Right renal cortex interstitium (tissue), 3 donors: ENCODE measurements at regions not wholly inside any gene's neighbourhood (a gene's known extent, or its start where the extent isn't known, plus 50 kb on each side); places are given as distances from the start of the nearest gene placed in this dataset.

Experiments used
- DNase-seq, 3 donors: peaks; one replicate each; pipeline ENCODE4 v3.0.0-alpha.2; 2013; ENCODE audit warnings: low read depth in 3 of 3, low spot score in 2 of 3

DNA sequence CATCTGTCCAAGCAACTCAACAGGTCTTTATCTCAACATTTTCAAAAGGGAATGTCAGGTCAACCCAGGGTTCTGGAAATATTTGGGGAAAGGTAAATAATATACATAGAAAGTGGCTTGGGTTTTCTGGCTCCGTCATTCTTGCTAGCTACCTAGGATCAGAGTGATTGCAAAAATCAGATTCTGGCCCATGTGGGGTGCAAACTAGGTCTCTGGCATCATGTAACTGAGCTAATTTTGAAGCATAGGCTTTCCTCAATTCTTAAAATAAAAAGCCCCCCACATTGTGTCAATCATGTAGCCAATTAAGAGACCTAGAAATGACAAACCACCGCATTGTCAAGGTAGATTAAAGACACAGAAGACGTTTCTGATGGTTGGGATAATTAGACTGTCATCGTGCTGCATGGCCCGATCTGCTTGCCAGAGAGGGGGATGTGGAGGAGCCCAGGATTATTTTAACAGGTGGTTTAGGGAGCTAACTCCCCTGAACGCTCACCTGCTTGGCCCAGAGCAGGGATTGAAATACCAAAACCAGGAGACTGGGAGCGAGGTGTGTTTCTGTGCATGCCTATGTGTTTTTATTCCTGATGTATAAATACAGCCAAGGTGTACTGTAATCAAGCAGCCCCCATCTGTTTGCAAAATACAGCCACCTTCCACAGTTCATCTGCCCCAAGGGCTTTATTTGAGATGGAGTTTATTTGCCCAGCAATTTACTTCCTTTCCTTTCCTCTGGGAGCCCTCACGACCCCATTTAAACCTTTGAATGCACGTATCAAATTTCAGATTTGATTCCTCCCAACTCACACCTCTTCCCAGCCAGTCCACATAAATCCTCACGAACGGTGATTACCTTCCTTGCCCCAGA is 189.5 kb downstream of the TTC8 start:
- DNase-seq: no peak

DNA sequence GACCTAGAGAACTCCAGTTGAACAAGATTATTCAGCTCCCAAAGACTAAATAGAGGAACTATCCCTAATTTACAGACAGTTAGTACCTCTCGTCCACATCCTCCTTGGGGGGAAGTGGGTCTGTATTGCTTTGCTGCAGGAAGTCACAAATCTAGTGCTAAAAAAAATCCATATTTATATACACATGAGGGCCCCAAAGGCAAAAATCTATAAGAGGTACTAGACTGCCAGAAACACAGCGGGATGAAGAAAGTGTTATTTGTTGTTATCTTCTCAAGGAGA is 190.1 kb downstream of the TTC8 start:
- DNase-seq: no peak

DNA sequence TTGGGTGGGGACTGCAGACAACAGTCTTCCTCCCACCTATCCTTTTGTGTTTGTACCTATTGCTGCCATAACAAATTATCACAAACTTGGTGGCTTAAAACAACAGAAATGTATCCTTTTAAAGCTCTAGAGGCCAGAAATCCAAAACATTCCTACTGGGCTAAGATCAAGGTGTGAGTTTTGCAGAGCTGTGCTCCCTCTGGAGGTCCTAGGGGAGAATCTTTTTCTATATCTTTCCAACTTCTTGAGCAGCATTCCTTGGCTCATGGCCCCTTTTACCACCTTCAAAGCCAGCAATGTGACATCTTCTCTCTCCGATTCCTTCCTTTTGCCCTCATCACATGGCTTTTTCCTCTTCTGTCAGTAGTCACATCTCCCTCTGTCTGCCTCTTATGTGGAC is 190.6 kb downstream of the TTC8 start:
- no peak for DNase-seq

DNA sequence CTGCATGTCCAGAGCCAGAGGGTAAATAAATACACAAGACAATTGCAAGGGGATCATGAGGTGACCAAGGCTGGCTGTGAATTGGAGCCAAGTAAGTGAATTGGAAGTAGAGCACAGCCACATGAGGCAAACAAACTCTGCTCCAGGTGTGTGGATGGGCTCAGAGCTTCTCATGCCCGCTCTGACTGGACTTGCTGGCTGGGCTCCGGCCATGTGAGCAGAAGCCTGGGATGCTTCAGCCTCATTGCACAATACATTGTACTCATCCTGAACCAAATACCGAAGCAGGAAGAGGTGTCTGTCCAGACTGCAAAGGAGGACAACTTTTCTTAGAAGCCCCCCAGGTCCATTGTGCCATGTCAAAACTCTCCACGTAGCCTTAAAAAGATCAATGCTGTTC is 193.0 kb downstream of the TTC8 start:
- no peak for DNase-seq

DNA sequence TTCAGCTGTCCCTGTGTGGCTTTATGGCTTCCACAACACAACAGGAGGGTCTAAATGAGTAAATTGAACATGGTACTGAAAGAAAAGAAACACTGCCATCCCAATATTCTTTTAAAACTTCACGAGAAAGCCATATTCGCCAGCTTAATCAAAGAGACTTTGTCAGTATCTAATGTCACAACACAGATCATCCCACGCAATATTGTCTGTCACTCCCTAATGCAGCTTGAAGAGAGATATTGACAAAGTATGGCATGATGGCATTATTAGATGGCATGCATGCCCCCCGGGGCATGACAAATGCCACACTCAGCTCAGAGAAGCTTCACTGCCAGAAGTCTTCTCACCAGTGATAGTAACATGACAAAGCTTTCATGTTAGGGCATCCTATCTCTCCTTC is 197.8 kb downstream of the TTC8 start:
- DNase-seq: no peak

DNA sequence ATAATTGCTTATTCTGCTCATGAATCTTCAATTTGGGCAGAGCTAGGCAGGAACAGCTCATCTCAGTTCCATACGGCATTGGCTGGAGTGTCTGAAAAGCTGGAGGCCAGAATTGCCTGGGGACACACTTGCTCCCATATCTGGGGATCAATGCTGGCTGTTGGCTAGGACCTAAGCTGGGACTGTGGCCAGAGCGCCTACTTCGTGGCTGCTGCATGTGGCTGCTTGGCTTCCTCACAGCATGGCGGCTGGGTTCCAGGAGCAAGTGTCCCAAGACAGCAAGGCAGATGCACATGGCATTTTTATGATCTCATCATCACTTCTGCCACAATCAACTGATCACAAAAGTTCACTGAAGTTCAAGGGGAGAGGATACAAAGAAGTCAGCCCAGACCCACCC is 200.2 kb downstream of the TTC8 start:
- DNase-seq: no peak

DNA sequence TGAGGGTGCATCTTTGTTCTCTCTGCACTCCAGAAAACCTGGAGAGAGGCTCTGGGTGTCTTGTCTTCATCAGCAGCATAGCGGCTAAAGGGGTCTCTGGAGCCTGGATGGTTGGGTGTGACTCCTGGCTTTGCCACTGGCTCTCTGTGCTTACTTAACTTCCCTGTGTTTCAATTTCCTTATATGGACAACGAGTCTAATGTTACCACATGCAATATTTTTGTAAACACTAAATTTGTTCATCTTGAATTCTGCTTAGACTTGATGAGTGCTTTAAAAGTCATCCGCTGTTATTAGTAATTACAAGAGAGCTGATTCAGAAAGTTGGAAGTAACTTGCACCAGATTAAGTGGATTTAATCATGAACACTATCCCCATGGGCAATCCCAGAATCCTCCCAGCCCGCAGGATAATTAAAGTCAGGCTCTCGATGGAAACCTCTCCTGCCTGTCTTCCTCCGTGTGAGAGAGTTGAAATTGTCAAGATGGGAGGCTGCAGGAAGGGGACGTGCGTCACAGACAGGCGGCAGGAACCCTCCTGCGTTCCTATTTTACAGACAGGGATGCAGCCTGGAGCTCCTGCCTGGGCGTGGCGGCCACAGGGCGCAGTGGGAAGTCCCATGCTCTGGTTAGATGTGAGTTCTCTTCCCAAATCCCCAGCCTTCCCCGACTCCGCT is 201.2 kb downstream of the TTC8 start:
- no peak for DNase-seq

DNA sequence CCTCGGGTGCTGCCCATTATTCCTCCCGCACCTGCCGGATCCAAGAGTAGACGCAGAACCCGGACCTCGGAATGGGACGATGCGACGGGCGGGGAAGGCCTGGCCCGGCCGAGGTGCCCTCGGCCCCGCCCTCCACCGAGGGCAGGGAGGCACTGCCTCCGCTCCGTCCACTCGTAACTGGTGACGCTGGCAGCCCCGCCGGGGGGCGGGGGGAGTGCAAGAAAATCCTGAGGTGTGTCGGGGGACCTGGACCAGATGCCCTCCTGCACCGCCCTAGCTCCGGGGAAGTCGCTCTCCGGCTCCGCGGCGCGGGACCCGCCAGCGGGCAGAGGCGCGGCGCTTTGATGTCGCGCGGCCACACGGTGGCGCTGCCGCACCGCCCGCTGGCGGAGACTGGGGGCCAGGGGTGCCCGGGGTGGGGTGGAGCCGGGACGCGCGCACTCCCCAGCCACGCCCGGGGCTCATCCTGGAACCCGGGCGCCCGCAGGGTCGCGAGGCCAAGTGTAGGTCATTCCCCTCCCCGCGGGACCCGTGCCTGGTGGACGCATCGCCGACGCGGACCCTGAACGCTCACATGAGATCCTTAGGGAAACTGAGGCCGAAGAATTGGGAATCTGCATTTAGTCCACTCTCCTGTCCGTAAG is 202.8 kb downstream of the TTC8 start:
- DNase-seq: no peak

DNA sequence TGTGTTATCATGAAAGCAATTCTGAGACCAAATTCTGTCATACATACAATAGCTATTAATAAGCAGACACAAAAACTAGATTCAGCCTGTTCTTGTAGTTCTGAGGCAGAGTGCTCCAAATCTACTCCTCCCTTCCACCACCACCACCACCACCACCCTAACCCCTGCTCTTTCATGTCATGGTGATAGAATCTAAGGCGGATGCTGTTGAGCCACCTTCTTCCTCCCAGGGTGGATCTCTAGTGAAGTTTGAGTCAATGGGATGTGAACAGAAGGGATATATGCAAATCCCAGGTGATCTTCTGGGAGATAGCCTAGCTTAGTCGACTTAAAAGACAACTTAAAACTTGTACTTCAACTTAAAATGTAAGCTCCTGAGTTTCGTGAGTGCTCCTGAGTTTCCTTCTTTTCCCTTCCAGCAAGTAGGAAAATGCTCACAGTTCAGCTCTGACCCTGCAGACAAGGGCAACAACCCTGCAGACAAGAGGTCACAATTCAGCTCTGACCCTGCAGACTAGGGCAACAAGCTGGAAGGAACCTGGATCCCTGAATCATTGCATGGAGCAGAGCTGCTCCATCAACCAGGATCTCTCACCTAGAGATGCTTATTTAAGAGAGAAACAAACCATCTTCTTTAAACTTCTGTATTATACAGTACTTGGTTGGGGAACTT is 204.1 kb downstream of the TTC8 start:
- DNase-seq: no peak

DNA sequence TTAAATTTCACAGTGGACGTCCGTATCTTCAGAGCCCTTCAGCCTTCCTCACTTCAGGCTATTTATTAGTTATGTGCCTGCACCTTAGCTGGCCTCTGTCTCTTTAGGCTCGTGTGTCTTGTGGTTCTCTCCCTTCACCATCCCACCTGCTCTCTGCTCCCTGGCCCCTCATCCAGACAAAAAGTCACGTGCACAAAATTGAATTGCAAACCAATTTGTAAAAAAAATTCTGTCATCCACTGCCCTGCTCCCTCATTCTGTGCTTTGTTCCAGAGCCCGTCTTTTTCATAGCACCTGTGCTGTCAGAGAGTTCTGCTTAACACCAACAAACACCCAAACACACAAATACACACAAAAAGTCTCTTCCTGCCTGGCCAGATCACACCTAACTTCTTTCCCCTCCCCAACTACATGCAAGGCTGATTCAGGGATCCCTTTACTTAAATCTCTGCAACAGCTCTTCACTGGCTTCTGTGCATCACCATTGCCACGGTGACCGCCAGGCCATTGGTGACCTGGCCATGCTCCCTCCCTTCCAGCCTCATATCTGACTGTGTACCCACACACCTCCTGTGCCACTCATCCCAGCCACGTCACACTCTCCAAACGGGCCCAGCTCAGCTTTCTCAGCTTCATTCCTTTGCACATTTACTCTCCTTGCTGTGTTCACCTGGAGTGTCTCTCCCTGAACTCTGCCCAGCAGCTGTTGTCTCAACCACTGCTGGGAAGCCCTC is 205.7 kb downstream of the TTC8 start:
- no peak for DNase-seq

DNA sequence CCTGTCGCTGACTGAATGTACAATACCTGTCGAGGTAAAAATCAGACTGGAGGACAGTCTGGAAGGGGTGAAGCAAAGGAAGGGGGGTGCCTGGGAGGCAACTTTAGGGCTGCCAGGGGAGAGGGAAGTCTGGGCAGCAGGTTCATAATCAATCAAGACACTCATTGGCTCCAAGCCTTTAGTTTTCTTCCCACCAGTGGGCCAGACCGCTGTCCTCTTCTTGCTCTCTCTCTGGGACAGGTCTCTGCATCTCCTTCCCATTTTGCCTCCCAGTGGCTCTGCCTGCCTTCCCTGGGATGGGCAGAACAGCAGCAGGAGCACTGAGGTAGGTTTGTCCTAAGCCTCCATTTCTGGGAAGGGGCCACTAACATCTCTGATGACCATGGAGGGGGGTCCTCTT is 206.5 kb downstream of the TTC8 start:
- no peak for DNase-seq

DNA sequence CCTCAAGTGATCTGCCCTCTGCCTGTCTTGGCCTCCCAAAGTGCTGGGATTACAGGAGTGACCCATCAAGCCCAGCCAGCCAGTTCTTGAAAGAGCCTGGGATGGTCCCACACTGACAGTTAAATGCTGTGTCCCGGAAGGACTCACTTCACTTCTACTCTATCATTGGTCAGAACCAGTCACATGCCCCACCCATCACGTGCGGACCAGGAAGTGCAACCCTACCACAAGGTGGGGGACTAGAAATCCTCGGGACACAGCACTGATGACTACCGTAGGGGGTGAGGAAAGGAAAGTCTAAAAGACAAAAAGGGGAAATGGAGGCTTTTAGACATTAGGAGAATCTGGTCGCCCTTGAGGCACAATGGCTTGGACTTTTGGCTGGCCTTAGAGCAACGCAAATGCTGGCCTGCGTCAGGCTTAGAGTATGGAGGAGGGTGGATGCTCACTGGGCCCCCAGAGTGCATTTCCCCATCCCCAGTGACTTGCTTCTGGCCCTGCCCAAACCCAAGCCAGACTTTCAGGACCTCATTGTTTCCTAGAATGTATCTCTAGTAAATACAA is 207.7 kb downstream of the TTC8 start:
- no peak for DNase-seq

DNA sequence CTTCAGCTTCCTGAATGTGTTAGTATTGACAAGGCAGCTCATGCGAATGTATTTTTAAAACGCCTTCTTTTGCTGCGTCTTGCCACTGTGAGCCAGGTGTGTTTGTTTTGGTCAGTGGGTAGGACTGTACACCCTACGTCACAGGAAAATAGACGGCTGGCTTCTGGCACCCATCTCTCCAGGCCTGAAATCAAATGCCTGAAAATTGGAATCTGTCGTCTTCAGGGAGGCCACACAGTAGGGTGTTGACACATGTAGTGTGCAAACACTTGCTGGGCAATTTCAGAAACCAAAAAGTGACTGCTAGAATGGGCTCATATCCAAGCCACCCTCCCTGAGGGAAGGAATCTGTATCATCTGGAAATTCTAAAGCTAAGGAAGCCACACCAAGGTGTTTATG is 209.3 kb downstream of the TTC8 start:
- no peak for DNase-seq

DNA sequence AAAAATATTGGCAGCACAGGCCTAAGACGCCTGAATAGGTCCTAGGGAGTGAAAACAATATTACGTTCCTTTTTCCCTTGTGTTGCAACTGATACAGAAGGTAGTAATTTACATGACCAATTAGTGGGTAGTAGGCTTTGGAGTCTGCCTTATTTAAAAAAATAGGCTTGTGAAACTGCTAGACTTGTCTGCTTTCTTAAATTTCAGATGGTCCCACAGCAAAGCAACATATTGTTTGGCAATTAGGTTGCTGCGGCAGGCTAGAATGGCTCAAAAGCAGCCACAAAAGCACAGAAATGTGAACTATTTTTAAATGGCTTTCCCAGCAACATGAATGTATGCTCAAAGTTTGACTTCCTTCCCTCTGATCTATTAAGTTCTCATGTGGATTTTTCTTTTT is 211.9 kb downstream of the TTC8 start:
- DNase-seq: no peak

DNA sequence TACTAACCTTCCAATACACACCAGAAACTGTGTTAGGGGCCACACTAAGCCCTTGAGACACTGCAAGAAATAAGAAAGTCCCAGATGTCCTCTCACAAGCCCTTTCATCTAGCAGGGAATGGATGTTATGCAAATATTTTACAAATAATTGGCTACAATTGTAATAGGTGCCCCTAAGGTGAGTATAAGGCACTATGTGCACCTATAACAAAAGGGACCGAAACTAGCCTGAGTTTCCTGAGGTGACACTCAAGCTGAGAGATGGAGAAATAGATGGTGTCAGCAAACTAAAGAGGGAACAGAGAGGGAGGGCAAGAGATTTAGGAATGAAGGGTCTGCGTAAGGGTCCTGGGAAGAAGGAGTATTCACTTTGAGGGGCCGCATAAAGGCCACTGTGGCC is 212.6 kb downstream of the TTC8 start:
- no peak for DNase-seq

DNA sequence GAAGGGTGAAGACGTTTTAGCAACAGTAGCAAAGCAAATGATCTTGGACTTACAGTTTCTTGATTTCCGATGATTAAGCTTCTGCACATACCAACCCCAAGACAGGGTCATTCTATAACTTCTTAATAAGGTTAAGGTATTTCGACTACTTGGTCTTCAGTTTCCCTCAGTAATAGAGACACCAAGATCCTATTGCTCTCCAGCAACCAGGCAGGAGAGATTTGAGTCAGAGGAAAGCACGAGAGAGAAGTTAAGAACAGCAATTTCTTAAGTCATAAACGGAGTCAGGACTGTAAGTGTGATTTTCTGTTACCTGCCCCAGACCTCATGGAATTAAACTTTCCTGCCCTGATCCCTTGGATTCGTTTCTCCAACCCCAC is 215.6 kb downstream of the TTC8 start:
- DNase-seq: no peak

DNA sequence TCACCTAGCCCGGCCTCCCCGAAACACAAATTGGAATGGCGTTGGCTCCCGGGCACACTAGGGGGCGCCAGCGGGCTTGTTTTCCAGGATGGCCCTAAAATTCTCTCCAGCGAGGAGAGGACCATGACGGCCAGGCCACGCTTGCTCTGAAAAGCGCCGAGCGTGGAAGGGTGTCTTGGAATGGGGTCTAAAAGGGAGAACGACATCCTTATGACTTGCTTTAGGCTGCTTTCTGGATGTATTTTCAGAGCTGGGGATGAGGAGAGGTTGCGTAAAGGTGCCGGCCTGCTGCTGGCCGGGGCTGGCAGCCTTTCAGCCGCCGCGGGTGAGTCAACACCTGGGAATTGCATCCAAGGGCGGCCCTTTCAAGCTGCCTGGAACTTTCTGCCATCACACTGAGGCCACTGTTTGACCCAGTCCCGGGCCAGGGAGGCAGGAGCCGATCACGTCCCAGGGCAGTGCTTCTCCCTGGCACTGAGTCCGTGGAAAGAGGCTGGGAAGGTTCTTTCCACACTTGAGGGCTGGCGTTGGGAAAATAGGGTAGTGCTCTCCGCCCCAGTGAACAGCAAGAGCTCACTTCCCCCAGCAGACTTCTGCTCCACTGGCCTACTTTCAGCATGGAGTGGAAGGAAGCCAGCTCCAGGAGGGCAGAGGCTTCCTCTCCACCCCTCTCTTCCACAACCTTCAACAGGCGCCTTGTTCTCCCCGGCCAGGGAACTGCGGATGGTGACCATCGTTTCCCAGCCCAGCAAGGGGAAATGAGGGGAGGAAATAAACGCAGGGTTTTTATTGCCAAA is 216.2 kb downstream of the TTC8 start:
- DNase-seq: peak; percentile 76 to 81 (median 78)

DNA sequence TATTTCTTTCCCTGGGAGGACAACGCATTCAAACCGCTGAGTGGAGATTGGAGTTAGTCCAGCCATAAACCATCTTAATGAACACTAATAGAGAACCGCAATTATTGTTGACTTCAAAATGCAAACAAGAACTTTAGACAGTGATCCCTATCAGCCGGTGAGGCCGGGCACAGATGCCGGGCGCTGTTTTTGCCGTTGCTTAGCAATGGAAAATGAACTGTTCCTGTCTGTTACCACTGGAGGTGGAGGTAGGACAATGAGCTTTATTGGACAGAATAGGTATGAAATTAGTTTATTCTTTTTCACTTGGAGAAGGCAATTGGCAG is 216.8 kb downstream of the TTC8 start:
- DNase-seq: peak in 2 of 3 donors; percentile 56 to 65

DNA sequence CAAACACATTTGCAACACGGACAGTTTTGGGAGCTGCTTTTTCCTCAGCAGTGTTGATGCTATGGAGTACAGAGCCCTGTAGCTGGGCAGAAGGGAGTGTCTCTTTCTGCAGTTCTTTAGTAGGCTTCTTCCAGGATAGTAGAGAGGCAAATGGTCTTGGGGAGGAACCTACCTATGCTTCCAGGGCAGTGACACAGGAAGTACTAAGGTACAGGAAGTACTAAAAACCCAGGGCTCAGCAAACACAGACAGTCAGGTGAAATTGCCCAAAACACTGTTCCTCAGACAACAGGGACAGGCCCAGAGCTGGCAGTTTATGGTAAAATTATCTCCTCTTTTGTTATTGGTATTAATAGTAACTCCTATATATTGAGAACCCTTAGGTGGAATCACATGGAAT is 217.6 kb downstream of the TTC8 start:
- no peak for DNase-seq

DNA sequence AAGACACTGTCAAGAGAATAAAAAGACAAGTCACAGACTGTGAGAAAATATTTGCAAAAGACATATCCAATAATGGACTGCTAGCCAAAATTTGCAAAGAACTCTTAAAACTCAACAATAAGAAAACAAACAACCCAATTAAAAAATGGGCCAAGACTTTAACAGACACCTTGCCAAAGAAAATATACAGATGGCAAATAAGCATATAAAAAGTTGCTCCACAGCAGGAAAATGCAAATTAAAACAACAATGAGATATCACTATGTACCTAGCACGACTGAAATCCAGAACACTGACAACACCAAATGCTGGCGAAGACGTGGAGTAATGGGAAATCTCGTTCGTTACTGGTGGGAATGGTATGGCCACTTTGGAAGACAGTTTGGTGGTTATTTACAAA is 228.9 kb downstream of the TTC8 start:
- no peak for DNase-seq
